ENCODE measurements at regions not wholly inside any gene's neighbourhood (a gene's known extent, or its start where the extent isn't known, plus 50 kb on each side); places are given as distances from the start of the nearest gene placed in this dataset.

DNA sequence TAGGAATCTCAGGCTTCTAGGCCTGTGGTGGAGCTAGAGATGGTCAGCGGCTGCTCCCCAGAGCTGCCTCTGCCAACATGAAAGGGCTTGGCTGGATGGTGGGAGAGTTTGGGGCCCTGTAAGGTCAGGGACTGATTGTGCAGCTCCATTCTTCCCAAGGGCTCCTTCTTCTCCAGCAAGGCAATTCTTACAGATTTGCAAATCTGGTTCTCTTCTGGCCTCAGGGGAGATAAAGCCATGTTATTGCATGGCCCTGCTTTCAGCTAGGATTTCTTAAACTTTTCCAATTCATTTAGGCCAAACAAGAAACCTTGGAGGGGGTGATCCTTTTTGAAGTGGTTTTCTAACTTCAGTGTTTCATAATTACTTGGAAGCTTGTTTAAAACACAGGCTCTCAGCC is 213.4 kb downstream of the PRDM2 start:
- no peak for TF ChIP-seq EZH2phosphoT487 (conservative IDR thresholded peaks at IDR 0.05; ENCODE audit: low read length)
- TF ChIP-seq, protein P1, sequence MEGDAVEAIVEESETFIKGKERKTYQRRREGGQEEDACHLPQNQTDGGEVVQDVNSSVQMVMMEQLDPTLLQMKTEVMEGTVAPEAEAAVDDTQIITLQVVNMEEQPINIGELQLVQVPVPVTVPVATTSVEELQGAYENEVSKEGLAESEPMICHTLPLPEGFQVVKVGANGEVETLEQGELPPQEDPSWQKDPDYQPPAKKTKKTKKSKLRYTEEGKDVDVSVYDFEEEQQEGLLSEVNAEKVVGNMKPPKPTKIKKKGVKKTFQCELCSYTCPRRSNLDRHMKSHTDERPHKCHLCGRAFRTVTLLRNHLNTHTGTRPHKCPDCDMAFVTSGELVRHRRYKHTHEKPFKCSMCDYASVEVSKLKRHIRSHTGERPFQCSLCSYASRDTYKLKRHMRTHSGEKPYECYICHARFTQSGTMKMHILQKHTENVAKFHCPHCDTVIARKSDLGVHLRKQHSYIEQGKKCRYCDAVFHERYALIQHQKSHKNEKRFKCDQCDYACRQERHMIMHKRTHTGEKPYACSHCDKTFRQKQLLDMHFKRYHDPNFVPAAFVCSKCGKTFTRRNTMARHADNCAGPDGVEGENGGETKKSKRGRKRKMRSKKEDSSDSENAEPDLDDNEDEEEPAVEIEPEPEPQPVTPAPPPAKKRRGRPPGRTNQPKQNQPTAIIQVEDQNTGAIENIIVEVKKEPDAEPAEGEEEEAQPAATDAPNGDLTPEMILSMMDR (IDR thresholded peaks at IDR 0.05; ENCODE audit: insufficient read depth, low read length, poor library complexity, severe bottlenecking) = no peak

Data from SU-DHL-6 (cell line).